ENCODE measurements at regions not wholly inside any gene's neighbourhood (a gene's known extent, or its start where the extent isn't known, plus 50 kb on each side); places are given as distances from the start of the nearest gene placed in this dataset.

GRCh38 chr1:81330111-81330510 is 470.6 kb upstream of the ADGRL2 start:
- TF ChIP-seq NR1H2 (CRISPR knock-in tag; IDR thresholded peaks at IDR 0.05; ENCODE audit: borderline replicate concordance, low read depth) (no peak), ZNF138 (CRISPR knock-in tag; IDR thresholded peaks at IDR 0.05; ENCODE audit: low read depth) (no peak), EP300 (IDR thresholded peaks at IDR 0.05; ENCODE audit: low read depth in 2 of 2, low read length in 2 of 2) (no peak), EP300 (CRISPR knock-in tag; IDR thresholded peaks at IDR 0.05; ENCODE audit: borderline replicate concordance) (no peak), USF2 (IDR thresholded peaks at IDR 0.05; ENCODE audit: low read depth, low read length) (no peak), USF2 (CRISPR knock-in tag; IDR thresholded peaks at IDR 0.05; ENCODE audit: borderline replicate concordance) (no peak), TBP (CRISPR knock-in tag; IDR thresholded peaks at IDR 0.05) (no peak), ADNP (CRISPR knock-in tag; IDR thresholded peaks at IDR 0.05) (no peak), ZBTB43 (CRISPR knock-in tag; conservative IDR thresholded peaks at IDR 0.05) (no peak), STAG1 (CRISPR knock-in tag; IDR thresholded peaks at IDR 0.05) (no peak), IRF2 (CRISPR knock-in tag; IDR thresholded peaks at IDR 0.05) (no peak), ELK4 (CRISPR knock-in tag; IDR thresholded peaks at IDR 0.05; ENCODE audit: borderline replicate concordance) (no peak), ZNF780A (CRISPR knock-in tag; IDR thresholded peaks at IDR 0.05) (no peak), PREB (CRISPR knock-in tag; IDR thresholded peaks at IDR 0.05) (no peak), POLR2A (IDR thresholded peaks at IDR 0.05; ENCODE audit: insufficient read depth in 1 of 2, low read depth in 2 of 2, low read length in 2 of 2) (no peak), ASH2L (IDR thresholded peaks at IDR 0.05; ENCODE audit: insufficient read length, low read depth, low read length) (no peak)

All from HepG2 (cell line).